Astrocyte (in vitro differentiated cells and primary cell): ENCODE measurements at regions not wholly inside any gene's neighbourhood (a gene's known extent, or its start where the extent isn't known, plus 50 kb on each side); places are given as distances from the start of the nearest gene placed in this dataset.

Experiments
- DNase-seq: peaks from one replicate; pipeline ENCODE4 v3.0.0-alpha.2; 2010; ENCODE audit warnings: low read depth
- FAIRE-seq: peaks from 2 replicates; lab custom pipeline; 2011; peaks lifted over from hg19 to GRCh38; lab: Jason Lieb, UNC
- H2AFZ ChIP-seq: 2 replicates; pipeline ENCODE4 v1.6.0; 2012; ENCODE audit warnings: low read depth, low read length, inconsistent platforms
- H3K27ac ChIP-seq: 2 replicates; pipeline ENCODE4 v1.5.1; 2011; ENCODE audit warnings: low read depth, low read length, inconsistent platforms
- H3K27me3 ChIP-seq: 2 replicates; pipeline ENCODE4 v1.6.0; 2011; ENCODE audit warnings: low read length, inconsistent platforms; ENCODE audit not compliant: insufficient read depth
- H3K36me3 ChIP-seq: 2 replicates; pipeline ENCODE4 v1.5.1; 2011; ENCODE audit warnings: low read length, inconsistent platforms; ENCODE audit not compliant: insufficient read depth
- H3K4me1 ChIP-seq: 2 replicates; pipeline ENCODE4 v1.5.1; 2011; ENCODE audit warnings: low read length, inconsistent platforms; ENCODE audit not compliant: insufficient read depth
- H3K4me2 ChIP-seq: 2 replicates; pipeline ENCODE4 v1.6.0; 2012; ENCODE audit warnings: low read length, inconsistent platforms
- H3K4me3 ChIP-seq: 2 replicates; pipeline ENCODE4 v1.5.1; 2011; ENCODE audit warnings: low read depth, mild to moderate bottlenecking, low read length, inconsistent platforms; ENCODE audit not compliant: insufficient read depth
- H3K79me2 ChIP-seq: 2 replicates; pipeline ENCODE4 v1.6.0; 2012; ENCODE audit warnings: mild to moderate bottlenecking, low read length, inconsistent platforms; ENCODE audit not compliant: insufficient read depth
- H3K9ac ChIP-seq: 2 replicates; pipeline ENCODE4 v1.6.0; 2012; ENCODE audit warnings: mild to moderate bottlenecking, low read length, inconsistent platforms
- H3K9me3 ChIP-seq: 2 replicates; pipeline ENCODE4 v1.5.1; 2012; ENCODE audit warnings: low read depth, mild to moderate bottlenecking, low read length, inconsistent platforms; ENCODE audit not compliant: insufficient read depth
- H4K20me1 ChIP-seq: 2 replicates; pipeline ENCODE4 v1.6.0; 2012; ENCODE audit warnings: low read length, inconsistent platforms; ENCODE audit not compliant: insufficient read depth
- H3K27ac Mint-ChIP-seq: one replicate; pipeline ENCODE4 v1.8.0; 2021; ENCODE audit warnings: mild to moderate bottlenecking, mixed read lengths; ENCODE audit not compliant: unreplicated experiment
- H3K27me3 Mint-ChIP-seq: one replicate; pipeline ENCODE4 v1.8.0; 2021; ENCODE audit warnings: low read depth, mixed read lengths; ENCODE audit not compliant: unreplicated experiment
- H3K36me3 Mint-ChIP-seq: one replicate; pipeline ENCODE4 v1.8.0; 2021; ENCODE audit warnings: low read depth, mixed read lengths; ENCODE audit not compliant: unreplicated experiment
- H3K4me1 Mint-ChIP-seq: one replicate; pipeline ENCODE4 v1.8.0; 2021; ENCODE audit warnings: low read depth, mixed read lengths; ENCODE audit not compliant: unreplicated experiment
- H3K4me3 Mint-ChIP-seq: one replicate; pipeline ENCODE4 v1.8.0; 2021; ENCODE audit warnings: mild to moderate bottlenecking, moderate library complexity, mixed read lengths; ENCODE audit not compliant: unreplicated experiment
- H3K9me3 Mint-ChIP-seq: one replicate; pipeline ENCODE4 v1.8.0; 2021; ENCODE audit warnings: mild to moderate bottlenecking, mixed read lengths; ENCODE audit not compliant: unreplicated experiment
- CTCF ChIP-seq: IDR thresholded peaks from 2 replicates; pipeline ENCODE4 v1.5.1; 2011; ENCODE audit warnings: low read depth, mild to moderate bottlenecking, inconsistent platforms, low read length, moderate library complexity; ENCODE audit not compliant: insufficient read depth
- EZH2 ChIP-seq: IDR thresholded peaks from 2 replicates; pipeline ENCODE4 v1.6.1; 2012; ENCODE audit warnings: mild to moderate bottlenecking, low read length, inconsistent platforms; ENCODE audit not compliant: insufficient read depth

DNA sequence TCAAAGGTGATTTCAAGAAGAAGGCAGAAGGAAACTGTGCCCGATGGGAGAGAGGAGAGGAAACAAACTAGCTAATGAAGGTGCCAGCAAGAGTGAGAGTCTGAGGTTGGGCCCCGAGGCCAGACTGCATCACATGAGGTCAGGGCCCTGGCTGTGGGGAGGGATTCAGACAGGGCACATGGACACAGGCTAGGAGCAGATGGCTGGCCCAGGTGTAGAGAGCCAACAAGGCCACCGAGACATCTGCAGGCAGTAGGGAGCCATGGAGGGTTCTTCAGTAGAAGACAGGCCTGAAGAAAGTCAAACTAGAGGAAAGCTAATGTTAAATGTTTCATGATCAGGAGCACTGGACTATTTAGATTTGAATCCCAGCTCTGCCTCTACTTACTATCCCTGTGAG is 755.0 kb upstream of the RAB6C start:
- no peak for DNase-seq
- no peaks in the 10 kb centered on the region for H3K36me3 Mint-ChIP-seq
- H3K27me3 Mint-ChIP-seq, result peaks cover 24% of the 10 kb centered on the region
- FAIRE-seq, result no peak
- Histone ChIP-seq H2AFZ (no peak overlapping the region), H3K27me3 (peaks cover 2% of the 10 kb centered on the region), H3K9ac (no peak overlapping the region), H3K9me3 (no peaks in the 10 kb centered on the region), H3K4me3 (no peak overlapping the region), H3K4me2 (no peak overlapping the region), H3K79me2 (no peaks in the 10 kb centered on the region), H4K20me1 (no peaks in the 10 kb centered on the region), H3K36me3 (no peaks in the 10 kb centered on the region), H3K27ac (no peak overlapping the region), H3K4me1 (no peaks in the 10 kb centered on the region)
- H3K27ac Mint-ChIP-seq, result no peak overlapping the region
- H3K4me1 Mint-ChIP-seq, result no peaks in the 10 kb centered on the region
- no peaks in the 10 kb centered on the region for H3K9me3 Mint-ChIP-seq
- no peak overlapping the region for H3K4me3 Mint-ChIP-seq
- TF ChIP-seq CTCF (no peak), EZH2 (no peak)

- no peaks in the 10 kb centered on the region for H3K4me1 ChIP-seq
- Mint-ChIP-seq H3K27me3 (peaks cover 8% of the 10 kb centered on the region), H3K4me1 (peaks cover 6% of the 10 kb centered on the region), H3K36me3 (no peaks in the 10 kb centered on the region), H3K27ac (no peak overlapping the region), H3K9me3 (no peaks in the 10 kb centered on the region), H3K4me3 (no peak overlapping the region)
- DNase-seq (no peak), FAIRE-seq (no peak)
- TF ChIP-seq CTCF, result no peak
- TF ChIP-seq EZH2, result no peak
- H3K36me3 ChIP-seq, result no peaks in the 10 kb centered on the region
- no peak overlapping the region for H3K27ac ChIP-seq
- no peak overlapping the region for H3K4me3 ChIP-seq
- H3K27me3 ChIP-seq, result peaks cover 2% of the 10 kb centered on the region
- no peak overlapping the region for H2AFZ ChIP-seq
- no peaks in the 10 kb centered on the region for H4K20me1 ChIP-seq
- no peaks in the 10 kb centered on the region for H3K9me3 ChIP-seq
- no peaks in the 10 kb centered on the region for H3K79me2 ChIP-seq
- no peak overlapping the region for H3K9ac ChIP-seq
- no peak overlapping the region for H3K4me2 ChIP-seq
Observed at GRCh38 chr2:129229196-129229595, 750.3 kb upstream of the RAB6C start.

DNA sequence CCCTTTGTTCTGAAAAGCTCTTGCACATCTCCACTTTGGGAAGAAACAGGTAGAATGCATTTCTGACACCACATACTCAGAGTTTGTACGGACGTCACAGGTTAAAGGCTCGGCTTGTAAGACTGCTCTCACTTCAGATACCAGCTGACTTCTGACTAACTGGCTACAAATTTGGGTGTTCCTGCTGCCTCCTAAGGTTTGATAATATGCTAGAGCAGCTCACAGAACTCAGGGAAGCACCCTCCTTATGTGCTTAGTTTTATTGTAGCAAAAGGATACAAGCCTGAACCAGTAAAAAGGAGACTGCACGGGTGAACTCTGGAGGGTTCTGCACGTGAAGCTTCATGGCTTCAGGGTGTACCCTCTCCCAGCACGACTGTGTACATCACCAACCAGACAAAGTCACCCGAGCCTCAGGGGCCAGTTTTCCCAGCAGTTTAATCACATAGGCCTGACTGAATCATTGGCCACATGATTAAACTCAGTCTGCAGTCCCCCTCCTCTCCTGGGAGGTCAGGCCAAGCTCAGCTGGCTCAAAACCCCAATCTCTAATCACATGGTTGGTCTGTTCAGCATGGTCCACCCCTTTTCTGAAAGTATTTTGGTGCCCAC is 749.5 kb upstream of the RAB6C start:
- Histone ChIP-seq H3K79me2 (no peaks in the 10 kb centered on the region), H3K27ac (no peak overlapping the region), H3K27me3 (peaks cover 2% of the 10 kb centered on the region), H3K9ac (no peak overlapping the region), H3K4me1 (no peaks in the 10 kb centered on the region), H4K20me1 (no peaks in the 10 kb centered on the region), H3K4me2 (no peak overlapping the region), H3K4me3 (no peak overlapping the region), H2AFZ (no peak overlapping the region), H3K9me3 (no peaks in the 10 kb centered on the region), H3K36me3 (no peaks in the 10 kb centered on the region)
- Mint-ChIP-seq H3K27ac (no peak overlapping the region), H3K9me3 (no peaks in the 10 kb centered on the region), H3K4me3 (no peak overlapping the region), H3K4me1 (peaks cover 9% of the 10 kb centered on the region), H3K36me3 (no peaks in the 10 kb centered on the region), H3K27me3 (peaks cover 5% of the 10 kb centered on the region)
- FAIRE-seq (no peak), DNase-seq (no peak)
- TF ChIP-seq CTCF (no peak), EZH2 (no peak)
